GM13977 (cell line): ENCODE measurements at regions not wholly inside any gene's neighbourhood (a gene's known extent, or its start where the extent isn't known, plus 50 kb on each side); places are given as distances from the start of the nearest gene placed in this dataset.

Experiments
- DNase-seq: peaks from one replicate; pipeline ENCODE4 v3.0.0; 2012; ENCODE audit warnings: low spot score
- in situ Hi-C: fragments of 300-500 bp; cut with MboI; formaldehyde crosslinking; loops from one replicate; pipeline ENCODE4 v1.12.0; 2022; ENCODE audit warnings: low sequenced_read_pairs, low pct_unique_long_range_greater_than_20kb, mixed read lengths, inconsistent platforms; ENCODE audit not compliant: unreplicated experiment
- TF ChIP-seq, protein P1 (sequence below): IDR thresholded peaks from 2 replicates; pipeline ENCODE4 v1.5.1; 2012; ENCODE audit warnings: mild to moderate bottlenecking, control low read depth; ENCODE audit not compliant: insufficient read depth; ENCODE audit errors: extremely low read depth, missing control alignments

DNA sequence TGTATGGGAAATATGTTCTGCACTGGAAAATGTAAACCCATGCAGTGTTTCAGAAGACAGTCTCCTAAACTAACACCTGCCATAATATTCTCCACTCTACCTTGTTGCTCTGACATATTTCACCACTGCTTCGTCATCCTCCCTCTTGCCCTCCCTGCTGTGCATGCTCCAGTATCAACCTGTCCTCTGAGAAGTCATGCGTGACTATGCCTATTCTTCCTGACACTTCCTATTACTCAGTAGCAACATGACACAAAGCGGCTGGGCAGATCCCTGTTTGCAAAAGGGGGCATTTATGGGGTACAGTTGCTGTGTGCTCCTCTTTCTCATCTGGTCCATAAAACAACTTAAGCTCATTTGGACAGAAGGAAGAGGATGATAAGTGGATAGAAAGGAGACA is 805.6 kb upstream of the EEF2KMT start:
- DNase-seq, result no peak
- in situ Hi-C loops, result no loop called here

DNA sequence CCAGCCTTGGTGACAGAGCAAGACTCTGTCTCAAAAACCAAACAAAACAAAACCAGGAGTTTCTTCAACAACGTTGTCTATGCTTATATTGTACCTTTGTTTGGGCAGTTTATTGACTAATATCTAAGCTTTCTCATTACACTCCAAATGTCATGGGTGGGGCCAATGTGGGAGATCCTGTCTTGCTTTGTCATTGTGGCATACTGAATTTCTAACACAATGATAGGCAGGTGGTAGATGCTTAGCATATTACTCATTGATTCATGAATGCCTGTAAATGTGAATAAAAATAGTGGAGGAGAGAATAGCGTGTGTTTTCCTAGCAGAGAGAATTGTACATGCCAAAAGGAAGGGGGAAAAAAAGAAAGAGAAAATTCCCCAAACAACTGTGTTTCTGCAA is 802.5 kb upstream of the EEF2KMT start:
- no peak for DNase-seq
- TF ChIP-seq, protein P1, sequence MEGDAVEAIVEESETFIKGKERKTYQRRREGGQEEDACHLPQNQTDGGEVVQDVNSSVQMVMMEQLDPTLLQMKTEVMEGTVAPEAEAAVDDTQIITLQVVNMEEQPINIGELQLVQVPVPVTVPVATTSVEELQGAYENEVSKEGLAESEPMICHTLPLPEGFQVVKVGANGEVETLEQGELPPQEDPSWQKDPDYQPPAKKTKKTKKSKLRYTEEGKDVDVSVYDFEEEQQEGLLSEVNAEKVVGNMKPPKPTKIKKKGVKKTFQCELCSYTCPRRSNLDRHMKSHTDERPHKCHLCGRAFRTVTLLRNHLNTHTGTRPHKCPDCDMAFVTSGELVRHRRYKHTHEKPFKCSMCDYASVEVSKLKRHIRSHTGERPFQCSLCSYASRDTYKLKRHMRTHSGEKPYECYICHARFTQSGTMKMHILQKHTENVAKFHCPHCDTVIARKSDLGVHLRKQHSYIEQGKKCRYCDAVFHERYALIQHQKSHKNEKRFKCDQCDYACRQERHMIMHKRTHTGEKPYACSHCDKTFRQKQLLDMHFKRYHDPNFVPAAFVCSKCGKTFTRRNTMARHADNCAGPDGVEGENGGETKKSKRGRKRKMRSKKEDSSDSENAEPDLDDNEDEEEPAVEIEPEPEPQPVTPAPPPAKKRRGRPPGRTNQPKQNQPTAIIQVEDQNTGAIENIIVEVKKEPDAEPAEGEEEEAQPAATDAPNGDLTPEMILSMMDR, result no peak
- in situ Hi-C loops, result no loop called here

More for the DNA sequence above, 805.6 kb upstream of the EEF2KMT start:
- TF ChIP-seq, protein P1, result no peak

DNA sequence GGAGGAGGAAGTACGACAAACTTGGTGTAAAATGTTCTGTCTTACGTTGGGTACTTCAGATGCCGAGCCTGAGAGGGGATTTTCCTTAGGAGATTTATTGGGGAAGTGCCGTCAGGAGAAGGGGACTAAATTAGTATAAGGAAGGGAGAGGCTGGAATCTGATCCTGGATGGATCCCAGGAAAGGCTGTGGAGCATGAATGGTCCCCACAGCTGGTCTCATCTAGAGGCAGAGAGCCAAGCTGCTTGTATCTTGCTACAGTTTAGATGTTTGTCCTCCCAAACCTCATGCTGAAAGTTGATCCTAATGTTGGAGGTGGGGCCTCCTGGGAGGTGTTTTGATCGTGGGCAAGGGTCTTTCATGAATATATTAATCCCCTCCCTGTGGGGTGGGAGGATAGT is 798.4 kb upstream of the EEF2KMT start:
- TF ChIP-seq, protein P1, result no peak
- in situ Hi-C loops, result no loop called here

DNA sequence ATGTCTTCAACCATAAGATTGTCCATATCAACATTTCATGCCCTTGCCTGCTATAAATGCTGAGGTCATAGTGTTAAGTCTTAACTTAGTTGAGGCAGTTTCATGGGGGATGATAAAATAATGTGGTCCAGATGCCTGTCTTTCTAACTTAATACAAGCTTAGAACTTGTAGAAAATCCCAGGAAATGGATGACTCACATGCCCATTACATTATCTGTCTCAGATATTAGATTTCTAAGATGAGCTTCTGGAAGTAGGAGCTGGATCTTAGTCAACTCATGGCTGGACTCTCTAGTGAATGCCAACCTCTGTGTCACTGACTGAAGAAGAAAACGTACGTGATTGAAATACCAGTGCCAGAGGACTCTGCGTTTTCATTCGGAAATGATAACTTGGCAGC is 797.5 kb upstream of the EEF2KMT start:
- DNase-seq, result no peak
- in situ Hi-C loops, result no loop called here
- TF ChIP-seq, protein P1, result no peak

More for the DNA sequence above, 798.4 kb upstream of the EEF2KMT start:
- DNase-seq, result no peak

DNA sequence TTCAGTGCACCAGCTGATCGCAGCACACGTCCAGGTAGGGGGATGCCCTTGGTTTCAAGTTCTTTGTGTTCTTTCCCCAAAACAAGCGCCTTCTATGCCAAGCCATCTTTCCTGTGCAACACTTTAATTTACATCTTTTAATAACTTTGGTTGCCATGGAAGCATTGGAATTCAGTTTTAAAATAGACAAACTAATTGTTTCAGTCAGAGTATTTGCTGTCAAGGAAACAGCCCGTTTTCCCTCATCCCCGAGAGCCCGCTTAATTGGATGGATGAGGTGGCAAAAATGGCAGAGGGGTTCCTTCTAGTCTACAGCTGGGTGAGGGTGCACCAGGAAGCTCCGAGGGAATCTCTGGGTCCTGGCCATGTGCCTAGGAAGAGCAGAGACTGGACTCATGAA is 793.7 kb upstream of the EEF2KMT start:
- TF ChIP-seq, protein P1, result no peak
- DNase-seq, result no peak
- in situ Hi-C loops, result no loop called here

DNA sequence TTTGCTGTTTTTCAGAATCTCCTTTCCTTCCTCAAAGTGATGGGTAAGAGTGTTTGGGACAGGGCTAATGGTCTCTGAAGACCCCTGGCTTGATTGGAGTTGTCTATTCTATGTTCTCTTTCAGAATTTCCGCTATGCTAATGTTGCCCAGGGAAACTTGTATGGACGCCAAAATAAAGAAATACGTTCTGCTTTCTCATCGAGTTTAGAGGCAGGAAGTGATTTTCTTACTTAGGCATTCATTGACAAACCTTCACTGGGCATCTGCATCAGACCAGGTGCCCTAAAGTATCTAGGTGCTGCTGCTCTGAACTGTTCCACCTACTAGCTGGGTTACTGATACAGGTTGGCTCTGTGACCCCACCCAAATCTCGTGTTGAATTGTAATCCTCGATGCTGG is 787.9 kb upstream of the EEF2KMT start:
- TF ChIP-seq, protein P1, result no peak
- in situ Hi-C loops, result no loop called here

DNA sequence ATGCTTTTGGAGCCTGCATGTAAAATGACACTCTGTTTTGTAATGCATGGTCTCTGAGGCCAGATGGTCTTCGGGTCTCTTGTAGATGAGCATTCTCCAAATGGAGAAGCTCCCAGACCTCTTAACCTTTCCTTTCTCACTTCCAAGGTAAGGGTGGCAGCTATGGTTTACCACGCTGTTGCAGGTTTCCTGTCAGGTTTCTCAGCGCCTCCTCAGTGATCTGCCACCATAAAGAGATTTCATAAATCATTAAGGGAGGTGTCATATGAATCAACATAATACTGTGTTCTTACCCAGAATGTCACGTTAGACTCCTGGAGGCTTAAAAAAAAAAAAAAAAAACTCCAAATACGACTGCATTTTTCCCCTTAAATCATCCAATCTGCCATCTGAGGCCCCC is 787.4 kb upstream of the EEF2KMT start:
- TF ChIP-seq, protein P1, result no peak
- no peak for DNase-seq
- in situ Hi-C loops, result no loop called here

More for the DNA sequence above, 787.9 kb upstream of the EEF2KMT start:
- DNase-seq, result no peak
